SU-DHL-6 (cell line): ENCODE measurements at regions not wholly inside any gene's neighbourhood (a gene's known extent, or its start where the extent isn't known, plus 50 kb on each side); places are given as distances from the start of the nearest gene placed in this dataset.

ENCODE experiments used
- H2AFZ ChIP-seq: fragments of 200-600 bp; sonication (generic); 2 replicates; pipeline ENCODE4 v1.6.1; 2014; ENCODE audit warnings: low read depth, mild to moderate bottlenecking, moderate library complexity, mixed read lengths, antibody characterized with exemption, low read length; ENCODE audit not compliant: severe bottlenecking
- H3F3A ChIP-seq: fragments of 200-600 bp; shearing (Covaris generic); 2 replicates; pipeline ENCODE4 v1.6.0; 2016; ENCODE audit warnings: antibody characterized with exemption, mild to moderate bottlenecking; ENCODE audit not compliant: insufficient read depth
- H3K27ac ChIP-seq: fragments of 200-600 bp; sonication (generic); 2 replicates; pipeline ENCODE4 v1.5.1; 2016; ENCODE audit warnings: low read depth, mild to moderate bottlenecking, low read length, moderate library complexity, mixed read lengths
- H3K27me3 ChIP-seq: fragments of 200-600 bp; sonication (generic), shearing (Covaris generic); 2 replicates; pipeline ENCODE4 v1.6.0; 2014; ENCODE audit warnings: mild to moderate bottlenecking, low read length
- H3K36me3 ChIP-seq: fragments of 200-600 bp; sonication (generic); 2 replicates; pipeline ENCODE4 v1.6.1; 2014; ENCODE audit warnings: mild to moderate bottlenecking, low read length, mixed read lengths
- H3K4me2 ChIP-seq: fragments of 300-600, 200-600 bp; shearing (Covaris generic), sonication (generic); 2 replicates; pipeline ENCODE4 v1.6.0; 2014; ENCODE audit warnings: low read length, low read depth, mild to moderate bottlenecking; ENCODE audit not compliant: poor library complexity, severe bottlenecking
- H3K4me3 ChIP-seq: fragments of 200-600 bp; sonication (generic); 2 replicates; pipeline ENCODE4 v1.5.1; 2014; ENCODE audit warnings: antibody characterized with exemption, low read length, mild to moderate bottlenecking, mixed read lengths; ENCODE audit not compliant: insufficient read depth, poor library complexity, severe bottlenecking
- H3K79me2 ChIP-seq: fragments of 200-600 bp; sonication (generic); 2 replicates; pipeline ENCODE4 v1.6.1; 2014; ENCODE audit warnings: mild to moderate bottlenecking, low read length, moderate library complexity; ENCODE audit not compliant: insufficient read depth
- H3K9ac ChIP-seq: fragments of 200-600 bp; sonication (generic); 2 replicates; pipeline ENCODE4 v1.7.0; 2014; ENCODE audit warnings: mild to moderate bottlenecking, low read length
- H3K9me2 ChIP-seq: fragments of 200-600 bp; sonication (generic); replicated peaks from 2 replicates; pipeline ENCODE4 v1.6.1; 2014; ENCODE audit warnings: low read length; ENCODE audit not compliant: insufficient read depth
- H3K9me3 ChIP-seq: fragments of 200-600 bp; sonication (generic); 2 replicates; pipeline ENCODE4 v1.6.1; 2014; ENCODE audit warnings: low read length, mixed read lengths; ENCODE audit not compliant: insufficient read depth
- H4K20me1 ChIP-seq: fragments of 200-600 bp; sonication (generic); 2 replicates; pipeline ENCODE4 v1.6.1; 2014; ENCODE audit warnings: low read depth, mild to moderate bottlenecking, antibody characterized with exemption, low read length, moderate library complexity, mixed read lengths
- CTCF ChIP-seq: fragments of 200-600 bp; sonication (generic); IDR thresholded peaks from one replicate; pipeline ENCODE4 v1.5.1; 2017; ENCODE audit warnings: antibody characterized with exemption, mild to moderate bottlenecking, low read length, moderate library complexity; ENCODE audit not compliant: insufficient read depth, poor library complexity, severe bottlenecking
- EZH2phosphoT487 ChIP-seq: fragments of 200-600 bp; sonication (generic), shearing (Covaris generic); conservative IDR thresholded peaks from 2 replicates; pipeline ENCODE4 v1.6.1; 2018; ENCODE audit warnings: mild to moderate bottlenecking, antibody characterized with exemption, low read length, moderate library complexity, mixed read lengths

- H3K27ac ChIP-seq: no peak overlapping the region
Observed at GRCh38 chr16:66205287-66206231, 160.9 kb upstream of the CDH5 start.

GRCh38 chr16:66204756-66205155, 161.7 kb upstream of the CDH5 start:
- Histone ChIP-seq H3F3A (no peaks in the 10 kb centered on the region), H2AFZ (no peak overlapping the region), H3K9ac (no peak overlapping the region), H3K4me2 (no peak overlapping the region), H3K27ac (no peak overlapping the region), H3K4me3 (no peak overlapping the region), H3K9me3 (no peaks in the 10 kb centered on the region), H3K36me3 (no peaks in the 10 kb centered on the region), H3K27me3 (0 out of 2 replicates have a peak, but pooled peaks cover 4% of the 10 kb centered on the region), H3K79me2 (no peaks in the 10 kb centered on the region), H4K20me1 (no peaks in the 10 kb centered on the region), H3K9me2 (no peaks in the 10 kb centered on the region)
- no peak for TF ChIP-seq EZH2phosphoT487

More at GRCh38 chr16:66205287-66206231, 160.9 kb upstream of the CDH5 start:
- Histone ChIP-seq H4K20me1 (no peaks in the 10 kb centered on the region), H3K27me3 (0 out of 2 replicates have a peak, but pooled peaks cover 4% of the 10 kb centered on the region), H3K36me3 (no peaks in the 10 kb centered on the region), H3K9me3 (no peaks in the 10 kb centered on the region), H3K4me3 (no peak overlapping the region), H3K9me2 (no peaks in the 10 kb centered on the region), H3K79me2 (no peaks in the 10 kb centered on the region), H3K9ac (no peak overlapping the region), H2AFZ (no peak overlapping the region), H3F3A (no peaks in the 10 kb centered on the region), H3K4me2 (no peak overlapping the region)
- TF ChIP-seq CTCF (no peak), EZH2phosphoT487 (no peak)

GRCh38 chr16:66203476-66203875, 163.0 kb upstream of the CDH5 start:
- H3K9me2 ChIP-seq: no peaks in the 10 kb centered on the region
- no peak overlapping the region for H3K9ac ChIP-seq
- 0 out of 2 replicates have a peak, but pooled peaks cover 4% of the 10 kb centered on the region for H3K27me3 ChIP-seq
- no peak overlapping the region for H3K4me2 ChIP-seq
- no peak for TF ChIP-seq CTCF
- TF ChIP-seq EZH2phosphoT487: no peak
- H3K9me3 ChIP-seq: no peaks in the 10 kb centered on the region
- no peak overlapping the region for H3K27ac ChIP-seq
- H2AFZ ChIP-seq: no peak overlapping the region
- no peaks in the 10 kb centered on the region for H3K36me3 ChIP-seq
- H3K4me3 ChIP-seq: no peak overlapping the region
- no peaks in the 10 kb centered on the region for H3F3A ChIP-seq
- no peaks in the 10 kb centered on the region for H3K79me2 ChIP-seq
- no peaks in the 10 kb centered on the region for H4K20me1 ChIP-seq

- Histone ChIP-seq H2AFZ (no peak overlapping the region), H4K20me1 (no peaks in the 10 kb centered on the region), H3K9me2 (no peaks in the 10 kb centered on the region), H3K9me3 (no peaks in the 10 kb centered on the region), H3K27me3 (no peaks in the 10 kb centered on the region), H3F3A (no peaks in the 10 kb centered on the region), H3K4me3 (no peak overlapping the region), H3K4me2 (no peak overlapping the region), H3K79me2 (no peaks in the 10 kb centered on the region), H3K27ac (no peak overlapping the region), H3K9ac (no peak overlapping the region), H3K36me3 (no peaks in the 10 kb centered on the region)
- TF ChIP-seq EZH2phosphoT487: no peak
- TF ChIP-seq CTCF: no peak
Observed at GRCh38 chr16:66199189-66199588, 167.3 kb upstream of the CDH5 start.
